Lung microvascular endothelial cell (primary cell): ENCODE measurements at regions not wholly inside any gene's neighbourhood (a gene's known extent, or its start where the extent isn't known, plus 50 kb on each side); places are given as distances from the start of the nearest gene placed in this dataset.

Experiments
- DNase-seq, 2 donors: peaks; one replicate each; pipeline versions ENCODE4 v3.0.0 to v3.0.0-alpha.2; 2010; ENCODE audit warnings: low read depth in 2 of 2

- no peak for DNase-seq
Measured at GRCh38 chr13:52975969-52976368, 52.6 kb upstream of the OLFM4 start.

DNA sequence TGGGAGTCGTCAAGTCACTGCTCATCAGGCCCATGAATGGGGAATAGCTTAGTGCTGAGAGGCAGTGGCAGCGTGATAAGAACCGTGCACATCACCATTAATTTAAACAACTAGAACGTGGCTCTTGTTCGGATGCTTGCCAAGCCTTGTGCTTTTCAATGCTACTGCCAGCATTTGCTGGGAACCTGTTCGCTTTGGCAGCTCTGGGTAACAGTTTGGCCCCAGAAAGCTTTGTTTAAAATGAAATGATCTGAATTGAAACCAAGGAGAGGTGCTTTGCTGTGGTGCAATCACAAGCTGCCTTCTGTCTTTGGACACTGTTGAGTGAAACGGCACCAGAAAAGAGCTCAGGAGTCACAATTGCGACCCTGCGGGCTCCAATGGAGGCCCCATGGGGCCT, 53.5 kb upstream of the OLFM4 start:
- DNase-seq, result no peak

DNA sequence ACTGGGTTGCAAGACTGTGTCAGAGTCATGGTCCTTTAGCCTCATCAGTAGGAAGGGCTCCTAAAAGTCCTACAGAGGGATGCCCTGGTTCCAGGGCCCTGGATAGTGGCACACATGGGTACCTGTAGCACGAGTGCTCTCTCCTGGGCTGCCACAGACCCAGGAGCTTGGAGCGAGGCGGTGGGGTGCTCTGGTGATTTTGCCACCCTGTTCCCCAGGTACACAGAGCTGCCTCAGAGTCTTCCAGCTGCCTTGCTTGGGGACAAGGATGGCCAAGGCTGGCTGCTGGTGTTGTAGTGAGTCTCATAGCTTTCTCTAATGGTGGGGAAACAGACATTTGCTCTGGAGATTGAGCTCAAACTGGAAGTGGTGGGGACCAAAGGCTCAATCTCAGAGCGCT, 53.9 kb upstream of the OLFM4 start:
- DNase-seq, result no peak

DNA sequence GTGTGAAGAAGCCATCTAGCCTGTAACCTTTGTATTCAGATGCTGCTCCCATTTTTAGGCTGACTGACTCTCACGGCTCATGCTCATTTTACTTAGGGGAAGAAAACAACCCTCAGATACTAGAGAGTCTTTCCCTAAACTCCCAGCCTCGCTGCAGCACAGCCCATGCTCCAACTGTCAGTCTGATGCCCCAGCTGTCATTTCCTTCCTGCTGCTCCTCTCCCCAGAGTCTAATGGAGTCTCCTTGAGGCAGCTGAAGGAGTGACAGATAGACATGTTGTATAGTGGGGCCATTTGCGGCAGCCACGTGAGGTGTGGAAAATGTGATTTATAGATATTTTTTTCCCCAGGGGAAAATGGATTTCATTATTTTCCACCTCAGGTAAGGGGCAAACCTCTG, 59.2 kb upstream of the OLFM4 start:
- no peak for DNase-seq

GRCh38 chr13:52968074-52968700, 60.4 kb upstream of the OLFM4 start:
- peak; percentile 74 to 79 for DNase-seq

DNA sequence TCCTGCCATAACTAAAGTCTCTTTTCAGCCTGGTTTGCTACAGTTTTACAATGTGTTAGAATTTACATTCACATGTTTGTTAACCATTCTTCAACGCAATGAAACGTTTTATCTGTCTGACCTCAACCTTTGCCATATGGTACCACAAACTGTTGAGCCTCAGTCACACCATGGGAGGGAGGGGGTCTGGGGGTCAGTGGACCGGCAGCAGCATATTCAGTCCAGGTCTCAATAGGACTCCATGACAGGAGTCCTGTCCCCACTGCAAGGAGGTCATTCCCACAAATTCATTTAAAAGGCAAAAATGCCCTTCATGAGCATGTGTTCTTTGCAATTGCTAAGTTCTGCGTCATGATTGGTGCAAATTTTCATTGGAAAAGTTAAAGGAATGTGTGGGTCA, 66.6 kb upstream of the OLFM4 start:
- no peak for DNase-seq

DNA sequence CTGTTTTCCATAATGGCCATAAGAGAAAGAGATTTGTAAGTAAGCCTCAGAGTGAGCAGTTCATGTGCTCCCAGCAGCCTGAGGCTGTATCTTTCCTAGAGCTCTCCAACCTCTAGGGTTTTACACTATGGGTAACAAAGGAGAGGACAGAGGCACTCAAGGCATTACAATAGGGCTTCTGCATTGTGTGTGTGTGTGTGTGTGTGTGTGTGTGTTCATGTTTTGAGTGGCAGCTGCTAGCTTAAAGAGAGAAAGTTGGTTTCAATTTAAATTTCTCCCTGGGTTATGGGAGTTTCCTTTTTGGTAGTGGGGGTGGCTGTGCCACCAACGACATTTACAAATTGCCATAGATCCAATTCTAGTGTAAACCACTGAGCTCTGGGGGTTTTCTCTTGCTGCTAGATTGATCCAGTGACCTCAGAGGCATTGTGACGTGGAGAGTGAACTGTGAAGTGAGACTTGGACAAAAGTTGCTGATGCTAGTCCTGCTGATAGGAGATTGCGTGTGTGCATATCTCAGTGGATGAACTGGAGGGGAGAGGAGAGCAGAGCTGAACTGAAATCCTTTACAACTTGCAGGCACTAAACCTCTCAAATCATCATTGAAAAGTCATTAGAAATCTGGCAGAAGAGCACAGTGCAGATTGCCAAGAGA, 67.2 kb upstream of the OLFM4 start:
- DNase-seq, result no peak

- DNase-seq, result no peak
Measured at GRCh38 chr13:52955472-52955874, 73.1 kb upstream of the OLFM4 start.

DNA sequence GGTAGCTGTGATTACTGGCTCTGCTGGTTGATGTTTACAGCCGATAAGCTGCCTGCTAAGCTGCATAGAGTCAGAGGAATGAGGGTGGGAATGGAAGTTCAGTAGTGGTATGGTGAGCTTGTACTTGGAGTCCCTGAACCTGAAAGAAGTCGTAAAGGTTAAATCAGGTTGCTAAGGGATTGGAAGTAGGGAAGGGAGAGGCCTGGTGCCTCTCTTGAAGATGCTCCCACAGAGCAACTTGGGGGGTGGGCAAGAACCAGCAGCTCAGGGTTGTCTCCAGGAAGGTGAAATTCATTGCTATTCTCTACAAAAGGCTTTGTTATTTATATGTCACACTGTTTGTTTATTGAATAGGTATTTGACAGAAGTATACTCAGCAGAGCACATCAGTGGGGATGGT, 73.8 kb upstream of the OLFM4 start:
- no peak for DNase-seq

DNA sequence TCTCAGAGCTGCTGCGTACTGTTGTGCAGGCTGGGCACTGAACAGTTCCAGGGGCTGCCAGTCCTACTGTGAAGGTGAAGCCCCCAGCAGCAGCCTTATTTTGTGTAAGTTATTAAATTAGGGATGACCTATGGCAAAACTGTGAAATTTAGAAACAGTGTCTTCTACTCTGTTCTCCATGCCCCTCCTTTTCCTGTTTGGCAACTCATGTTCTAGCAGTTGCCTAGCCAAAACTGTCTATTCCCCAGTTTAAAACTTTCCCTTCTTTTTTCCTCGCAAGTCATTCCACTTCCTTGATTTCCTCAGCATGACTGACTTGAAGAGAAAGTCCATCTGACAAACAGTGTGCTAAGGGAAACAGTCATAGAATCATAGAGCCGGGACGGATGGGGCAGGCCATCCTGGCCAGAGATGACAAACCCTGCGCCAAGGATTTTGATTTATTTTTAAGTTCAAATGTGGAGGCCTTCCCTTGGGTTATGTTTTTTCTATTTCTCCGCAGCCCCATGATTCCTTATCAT, 78.1 kb upstream of the OLFM4 start:
- DNase-seq, result no peak

- DNase-seq, result no peak
Measured at GRCh38 chr13:52949742-52950141, 78.9 kb upstream of the OLFM4 start.

DNA sequence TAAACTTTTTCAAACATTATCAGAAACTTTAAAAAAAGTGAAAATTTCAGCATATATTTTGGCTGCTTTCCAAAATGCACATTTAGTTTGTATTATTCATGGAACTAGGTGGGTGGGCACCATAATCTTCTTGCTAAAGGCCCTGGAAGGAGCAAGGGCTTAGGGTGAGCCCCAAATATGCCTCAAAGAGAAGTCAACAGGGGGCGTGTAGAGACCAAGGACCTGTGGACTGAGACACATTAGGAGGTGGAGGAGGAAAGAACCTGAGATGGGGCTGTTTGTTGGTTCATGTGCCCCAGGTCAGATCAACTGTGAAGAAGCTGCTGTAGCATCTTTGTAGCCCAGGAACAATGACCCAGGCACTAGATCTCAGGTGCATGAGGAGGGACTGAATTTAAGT, 79.6 kb upstream of the OLFM4 start:
- no peak for DNase-seq

DNA sequence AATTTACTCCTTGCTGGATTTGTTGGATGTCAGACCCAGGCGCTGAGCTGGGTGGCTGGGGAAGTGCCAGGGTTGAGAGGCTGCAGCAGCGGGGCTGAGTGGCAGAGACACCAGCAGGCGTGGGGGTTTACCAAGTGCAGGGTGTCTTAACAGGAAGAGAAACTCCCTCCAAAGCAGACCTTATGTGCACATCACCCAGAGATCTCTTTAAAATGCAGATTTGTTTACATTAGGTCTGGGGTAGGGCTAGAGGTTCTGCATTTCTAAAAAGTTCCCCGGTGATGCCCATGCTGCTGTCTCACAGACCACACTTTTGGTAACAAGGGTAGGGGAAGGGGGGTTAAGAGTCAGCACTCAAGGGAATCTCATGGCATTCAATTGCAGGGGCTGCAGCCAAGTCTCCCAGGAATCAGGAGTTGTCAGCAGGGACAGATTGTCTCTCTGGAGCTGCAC, 80.7 kb upstream of the OLFM4 start:
- no peak for DNase-seq

DNA sequence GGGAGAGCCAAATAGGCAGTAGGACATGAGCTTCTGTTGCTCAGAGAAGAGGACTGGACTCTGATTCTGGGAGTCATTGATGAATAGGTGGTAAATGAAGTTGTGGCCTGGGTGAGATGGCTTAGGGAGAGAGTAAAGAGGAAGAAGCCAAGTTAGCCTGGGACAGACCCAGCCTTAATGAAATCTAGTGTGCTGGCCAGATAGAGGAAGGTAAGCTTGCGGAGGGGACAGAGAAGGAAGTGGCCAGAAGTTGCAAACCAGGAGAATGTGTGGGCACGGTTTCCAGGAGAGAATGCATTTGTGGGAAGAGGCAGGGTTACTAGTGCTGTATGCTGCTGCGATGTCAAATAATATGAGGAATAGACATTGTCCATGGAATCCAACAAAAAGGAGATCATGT, 83.3 kb upstream of the OLFM4 start:
- DNase-seq, result no peak

DNA sequence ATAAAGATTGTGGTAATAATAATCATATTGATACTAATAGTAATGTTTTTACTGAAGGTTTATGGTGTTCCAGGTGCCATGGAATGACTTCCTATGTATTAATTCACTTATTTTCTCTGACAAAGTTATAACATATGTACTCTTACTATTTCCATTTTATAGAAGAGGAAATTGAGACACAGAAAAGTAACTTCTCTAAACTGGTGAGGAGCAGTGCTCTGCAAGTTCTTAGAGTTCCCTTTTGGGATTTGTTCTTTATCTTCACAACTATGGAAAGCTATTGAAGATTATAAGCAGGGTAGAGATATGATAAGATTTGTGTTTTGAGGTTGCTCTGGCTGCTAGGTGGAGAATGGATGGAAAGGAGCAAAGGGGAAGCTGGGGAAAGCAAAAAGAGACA, 83.9 kb upstream of the OLFM4 start:
- no peak for DNase-seq

DNA sequence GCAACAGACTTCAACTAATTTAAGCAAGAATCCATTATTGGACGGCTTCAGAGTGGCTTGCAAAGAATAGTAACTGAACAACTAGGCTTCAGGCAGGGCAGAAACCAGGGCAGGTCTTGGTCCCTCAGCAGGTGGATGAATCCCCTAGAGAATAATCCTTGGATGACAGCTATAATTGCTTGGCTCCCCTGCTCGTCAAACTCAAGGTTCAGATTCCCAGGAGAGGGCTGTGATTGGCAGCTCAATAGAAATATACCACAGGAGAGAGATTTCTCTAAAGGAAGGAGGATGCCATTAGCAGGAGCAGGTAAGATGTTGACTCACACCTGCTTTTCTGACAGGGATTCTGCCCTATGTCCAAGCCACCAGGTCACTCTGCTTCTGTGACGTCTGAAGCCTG, 89.6 kb upstream of the PCDH8 start:
- DNase-seq, result no peak

GRCh38 chr13:52936806-52937205, 88.4 kb upstream of the PCDH8 start:
- no peak for DNase-seq

DNA sequence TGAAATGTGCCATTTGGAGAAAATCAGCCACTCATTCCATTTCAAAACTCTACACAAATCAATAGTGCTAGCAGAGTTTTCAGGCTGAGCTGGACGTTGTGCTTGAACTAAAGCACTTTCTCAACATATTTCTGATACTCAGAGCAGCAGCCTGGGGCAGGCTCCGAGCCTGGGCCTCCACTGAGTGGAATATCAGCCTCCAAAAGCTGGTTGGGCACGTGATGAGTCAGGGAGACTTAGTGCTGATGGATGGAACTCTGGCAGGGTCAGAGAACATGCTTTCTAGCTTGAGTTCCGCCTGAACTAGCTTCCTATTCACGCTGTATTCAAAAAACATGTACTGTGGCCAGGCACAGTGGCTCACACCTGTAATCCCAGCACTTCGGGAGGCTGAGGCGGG, 85.8 kb upstream of the PCDH8 start:
- no peak for DNase-seq

DNA sequence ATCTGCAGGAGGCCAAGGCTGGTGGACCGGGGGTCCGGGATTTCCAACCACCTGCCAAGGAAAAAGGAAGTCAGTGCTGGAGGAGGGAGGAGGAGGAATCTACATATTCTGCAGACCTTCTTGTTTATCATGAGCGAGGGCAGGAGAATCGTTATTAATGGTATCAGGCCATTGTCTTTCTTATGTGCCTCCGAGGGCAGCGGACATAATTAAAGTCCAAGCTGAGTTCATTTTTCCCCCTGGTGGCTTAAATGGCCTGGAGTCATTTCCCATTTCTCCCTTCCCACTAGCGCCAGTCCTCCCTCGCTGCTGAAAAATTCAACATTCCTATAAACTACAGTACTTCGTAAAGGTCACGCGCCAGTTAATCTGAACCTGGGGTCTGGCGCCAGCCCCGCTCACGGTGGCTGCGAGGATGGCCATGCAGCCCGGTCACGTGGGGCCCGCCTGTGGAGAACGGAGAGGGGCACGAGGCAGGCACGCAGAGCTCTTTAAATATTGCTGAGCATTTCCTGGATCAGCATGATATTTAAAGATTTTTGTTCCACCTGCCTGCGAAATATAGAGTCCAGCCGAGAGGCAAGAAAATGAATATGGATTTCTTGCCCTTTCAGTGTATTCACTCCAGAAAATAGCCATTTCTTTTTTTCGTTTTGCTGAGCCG, 85.2 kb upstream of the PCDH8 start:
- no peak for DNase-seq

GRCh38 chr13:52933099-52933498, 84.7 kb upstream of the PCDH8 start:
- no peak for DNase-seq

GRCh38 chr13:52932649-52933048, 84.2 kb upstream of the PCDH8 start:
- no peak for DNase-seq

DNA sequence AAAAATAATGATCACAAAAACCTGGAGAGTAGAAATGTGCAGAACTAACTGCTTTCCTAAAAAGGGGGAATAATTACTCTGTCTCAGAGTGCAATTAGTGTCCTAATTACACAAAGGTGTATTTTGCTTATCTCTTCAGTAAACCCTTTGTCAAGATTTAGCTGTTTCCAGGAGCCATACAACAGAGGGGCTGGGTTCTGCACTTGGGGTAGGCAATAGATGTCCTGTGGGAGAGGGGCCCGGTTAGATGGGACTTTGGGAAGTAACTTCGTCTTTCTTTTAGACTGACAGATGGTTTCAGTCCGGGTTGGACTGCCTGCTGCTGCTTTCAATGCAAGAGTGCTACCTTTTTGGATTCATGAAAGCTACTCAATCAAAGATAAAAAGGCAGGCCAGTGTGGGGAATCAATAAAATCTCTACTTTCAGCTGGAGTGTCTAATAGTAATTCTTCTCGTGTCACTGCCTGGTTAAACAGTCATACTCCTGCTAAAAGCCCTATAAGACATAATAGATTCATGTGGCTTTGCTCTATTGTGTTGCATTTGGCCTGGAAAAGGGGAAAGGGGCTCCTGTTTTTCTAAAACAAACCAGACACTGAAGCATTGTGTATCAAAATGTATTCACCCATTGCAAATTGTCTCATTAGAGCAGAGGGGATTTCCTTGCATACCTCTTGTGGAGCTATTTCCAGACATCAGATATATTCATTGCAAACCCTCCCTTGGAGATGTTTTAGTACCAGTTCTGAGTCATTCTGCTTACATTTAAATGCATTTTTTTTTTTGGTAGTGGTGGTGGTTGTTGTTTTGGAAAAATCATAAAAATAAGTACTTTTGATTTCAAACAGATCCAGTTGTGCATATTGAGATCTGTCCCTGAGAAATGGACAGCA, 83.3 kb upstream of the PCDH8 start:
- DNase-seq, result no peak
